ENCODE measurements at regions not wholly inside any gene's neighbourhood (a gene's known extent, or its start where the extent isn't known, plus 50 kb on each side); places are given as distances from the start of the nearest gene placed in this dataset.

DNA sequence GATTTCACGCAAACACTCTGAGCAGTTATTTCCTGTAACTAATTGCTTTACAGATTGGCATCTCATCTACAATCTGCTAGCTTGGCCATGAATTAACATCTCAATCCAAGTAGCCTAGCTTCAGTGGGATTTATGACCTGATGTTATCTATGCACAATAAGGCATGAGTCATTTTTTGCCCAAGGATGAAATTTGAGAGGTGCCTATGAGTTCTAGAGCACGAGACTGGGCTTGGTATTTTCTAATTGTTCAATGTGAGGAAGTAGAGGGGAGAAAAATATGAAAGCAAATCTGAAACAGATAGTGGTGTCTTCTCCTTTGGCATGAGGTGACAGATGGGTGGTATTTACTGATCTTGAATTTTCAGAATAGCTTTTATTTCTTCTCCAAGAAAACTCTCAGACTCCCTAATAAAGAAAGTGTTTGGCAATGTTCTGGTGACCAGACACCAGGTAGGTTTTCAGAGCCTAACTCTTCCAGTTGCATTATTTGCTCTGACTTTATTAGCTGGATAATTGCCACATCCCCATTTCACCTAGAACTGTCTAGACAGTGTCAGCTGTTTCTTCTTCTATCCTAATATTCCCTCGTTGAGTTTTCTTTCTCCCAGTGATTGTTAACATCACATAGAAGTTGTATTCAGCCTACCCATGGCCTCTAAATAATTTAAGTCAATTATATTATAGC, 301.0 kb upstream of the UMPS start:
- H3K4me1 ChIP-seq (ENCODE audit: control insufficient read depth in 4 of 4, insufficient read depth in 4 of 4, low read length in 3 of 4), result peaks cover 0 to 2% (median 0%) of the 10 kb centered on the region in 4 donors
- no peak for DNase-seq (ENCODE audit: low spot score)
- 75% methylated on average over 3 of the region's 3 CpGs for WGBS

GRCh38 chr3:124431331-124431994, 298.8 kb upstream of the UMPS start:
- Histone ChIP-seq H3K9me3 (ENCODE audit: control insufficient read depth in 4 of 4, low read length in 3 of 4) (no peaks in the 10 kb centered on the region), H3K4me3 (ENCODE audit: low read depth in 1 of 3, low read length in 3 of 3) (no peak overlapping the region), H3K27ac (ENCODE audit: low read depth in 1 of 2, low read length in 2 of 2) (no peak overlapping the region), H3K9ac (ENCODE audit: low read depth in 1 of 2, low read length in 2 of 2) (no peak overlapping the region), H3K4me1 (ENCODE audit: control insufficient read depth in 4 of 4, insufficient read depth in 4 of 4, low read length in 3 of 4) (peaks cover 0 to 2% (median 0%) of the 10 kb centered on the region in 4 donors), H3K27me3 (ENCODE audit: control insufficient read depth in 4 of 4, insufficient read depth in 4 of 4, low read length in 3 of 4) (no peaks in the 10 kb centered on the region), H3K36me3 (ENCODE audit: control insufficient read depth in 4 of 4, insufficient read depth in 3 of 4, low read depth in 1 of 4, low read length in 3 of 4) (peaks cover 0 to 4% (median 0%) of the 10 kb centered on the region in 4 donors)
- WGBS, result 91% methylated on average over 4 of the region's 4 CpGs
- no peak for TF ChIP-seq HNF4A (conservative IDR thresholded peaks at IDR 0.05)
- TF ChIP-seq FOXA2 (IDR thresholded peaks at IDR 0.05), result no peak
- TF ChIP-seq NR2F2 (IDR thresholded peaks at IDR 0.05), result no peak
- TF ChIP-seq RXRA (IDR thresholded peaks at IDR 0.05), result no peak
- no peak for DNase-seq (ENCODE audit: low spot score)

More for the DNA sequence above, 301.0 kb upstream of the UMPS start:
- no peaks in the 10 kb centered on the region for H3K27me3 ChIP-seq (ENCODE audit: control insufficient read depth in 4 of 4, insufficient read depth in 4 of 4, low read length in 3 of 4)
- no peak for TF ChIP-seq RAD21 (IDR thresholded peaks at IDR 0.05)
- TF ChIP-seq HNF4A (conservative IDR thresholded peaks at IDR 0.05), result no peak
- TF ChIP-seq CTCF (IDR thresholded peaks at IDR 0.05; ENCODE audit: low read depth, low read length, missing input control), result no peak
- H3K4me3 ChIP-seq (ENCODE audit: low read depth in 1 of 3, low read length in 3 of 3), result no peak overlapping the region
- no peaks in the 10 kb centered on the region for H3K36me3 ChIP-seq (ENCODE audit: control insufficient read depth in 4 of 4, insufficient read depth in 3 of 4, low read depth in 1 of 4, low read length in 3 of 4)
- H3K27ac ChIP-seq (ENCODE audit: low read depth in 1 of 2, low read length in 2 of 2), result no peak overlapping the region
- no peaks in the 10 kb centered on the region for H3K9me3 ChIP-seq (ENCODE audit: control insufficient read depth in 4 of 4, low read length in 3 of 4)
- H3K9ac ChIP-seq (ENCODE audit: low read depth in 1 of 2, low read length in 2 of 2), result no peak overlapping the region

GRCh38 chr3:124434176-124434575, 296.1 kb upstream of the UMPS start:
- H3K27ac ChIP-seq (ENCODE audit: low read depth in 1 of 2, low read length in 2 of 2), result no peak overlapping the region
- no peak overlapping the region for H3K4me3 ChIP-seq (ENCODE audit: low read depth in 1 of 3, low read length in 3 of 3)
- no peaks in the 10 kb centered on the region for H3K27me3 ChIP-seq (ENCODE audit: control insufficient read depth in 4 of 4, insufficient read depth in 4 of 4, low read length in 3 of 4)
- peaks cover 0 to 2% (median 0%) of the 10 kb centered on the region in 4 donors for H3K4me1 ChIP-seq (ENCODE audit: control insufficient read depth in 4 of 4, insufficient read depth in 4 of 4, low read length in 3 of 4)
- 95% methylated on average over 10 of the region's 10 CpGs for WGBS
- peaks cover 0 to 4% (median 0%) of the 10 kb centered on the region in 4 donors for H3K36me3 ChIP-seq (ENCODE audit: control insufficient read depth in 4 of 4, insufficient read depth in 3 of 4, low read depth in 1 of 4, low read length in 3 of 4)
- TF ChIP-seq HNF4G (IDR thresholded peaks at IDR 0.05) (no peak), RXRA (IDR thresholded peaks at IDR 0.05) (no peak), NR2F2 (IDR thresholded peaks at IDR 0.05) (no peak), JUND (IDR thresholded peaks at IDR 0.05) (no peak), GABPA (IDR thresholded peaks at IDR 0.05 in 1 of 2, conservative IDR thresholded peaks at IDR 0.05 in 1 of 2) (no peak), RAD21 (IDR thresholded peaks at IDR 0.05) (no peak), FOXA2 (IDR thresholded peaks at IDR 0.05) (no peak), ATF3 (IDR thresholded peaks at IDR 0.05) (no peak), HNF4A (conservative IDR thresholded peaks at IDR 0.05) (no peak)
- TF ChIP-seq, protein P1, sequence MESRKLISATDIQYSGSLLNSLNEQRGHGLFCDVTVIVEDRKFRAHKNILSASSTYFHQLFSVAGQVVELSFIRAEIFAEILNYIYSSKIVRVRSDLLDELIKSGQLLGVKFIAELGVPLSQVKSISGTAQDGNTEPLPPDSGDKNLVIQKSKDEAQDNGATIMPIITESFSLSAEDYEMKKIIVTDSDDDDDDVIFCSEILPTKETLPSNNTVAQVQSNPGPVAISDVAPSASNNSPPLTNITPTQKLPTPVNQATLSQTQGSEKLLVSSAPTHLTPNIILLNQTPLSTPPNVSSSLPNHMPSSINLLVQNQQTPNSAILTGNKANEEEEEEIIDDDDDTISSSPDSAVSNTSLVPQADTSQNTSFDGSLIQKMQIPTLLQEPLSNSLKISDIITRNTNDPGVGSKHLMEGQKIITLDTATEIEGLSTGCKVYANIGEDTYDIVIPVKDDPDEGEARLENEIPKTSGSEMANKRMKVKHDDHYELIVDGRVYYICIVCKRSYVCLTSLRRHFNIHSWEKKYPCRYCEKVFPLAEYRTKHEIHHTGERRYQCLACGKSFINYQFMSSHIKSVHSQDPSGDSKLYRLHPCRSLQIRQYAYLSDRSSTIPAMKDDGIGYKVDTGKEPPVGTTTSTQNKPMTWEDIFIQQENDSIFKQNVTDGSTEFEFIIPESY (IDR thresholded peaks at IDR 0.05), result no peak
- H3K9ac ChIP-seq (ENCODE audit: low read depth in 1 of 2, low read length in 2 of 2), result no peak overlapping the region
- no peaks in the 10 kb centered on the region for H3K9me3 ChIP-seq (ENCODE audit: control insufficient read depth in 4 of 4, low read length in 3 of 4)
- no peak for DNase-seq (ENCODE audit: low spot score)

All from liver (tissue), 8 donors.